Epithelial cell of esophagus (primary cell): ENCODE measurements at regions not wholly inside any gene's neighbourhood (a gene's known extent, or its start where the extent isn't known, plus 50 kb on each side); places are given as distances from the start of the nearest gene placed in this dataset.

Source experiments
- DNase-seq: peaks from one replicate; pipeline ENCODE4 v3.0.0; 2010; ENCODE audit warnings: low read depth
- H3K4me3 ChIP-seq: 2 replicates; pipeline ENCODE4 v1.5.1; 2011; ENCODE audit warnings: mild to moderate bottlenecking, low read length, control low read depth
- TF ChIP-seq, protein P1 (sequence below): IDR thresholded peaks from 2 replicates; pipeline ENCODE4 v1.5.1; 2011; ENCODE audit warnings: low read depth, mild to moderate bottlenecking, low read length, control low read depth, inconsistent platforms; ENCODE audit not compliant: insufficient read depth; ENCODE audit errors: missing control alignments

DNA sequence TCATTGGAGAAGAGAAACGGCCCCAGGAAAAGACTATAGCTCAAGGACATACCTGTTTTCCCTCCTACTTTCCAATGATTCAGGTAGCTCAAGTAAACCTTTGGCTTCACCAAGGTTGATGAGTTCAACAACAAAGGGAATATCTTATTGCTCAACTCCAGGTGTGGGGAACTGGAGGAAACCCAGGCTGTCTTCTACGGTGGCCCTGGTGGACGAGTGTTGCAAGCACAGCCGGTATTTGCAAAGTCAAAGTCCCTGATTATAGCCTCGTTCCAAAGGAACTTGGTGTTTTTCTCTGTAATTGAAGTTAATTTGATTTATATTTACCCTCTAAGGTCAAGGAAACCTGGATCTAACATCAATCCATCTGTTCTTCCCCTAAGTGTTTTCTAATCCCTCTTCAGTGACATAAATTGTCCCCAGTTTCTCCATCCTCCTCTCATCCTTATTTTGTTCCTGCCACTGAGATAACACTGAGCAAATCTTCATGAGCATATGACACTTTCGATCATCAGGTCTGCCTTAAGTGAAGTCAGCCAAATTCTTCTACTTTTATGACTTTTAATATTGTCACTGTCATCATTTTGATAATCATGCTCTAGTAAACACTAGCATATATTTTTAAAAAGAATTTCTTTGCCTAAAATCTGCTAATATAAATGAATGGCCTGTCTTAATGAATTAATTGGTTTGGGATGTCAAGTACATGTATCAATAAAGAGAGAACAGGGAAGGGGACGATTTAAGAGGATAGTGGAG lies 174.6 kb upstream of the TBX3 start:
- peak; percentile 4 for DNase-seq
- H3K4me3 ChIP-seq = no peak overlapping the region
- TF ChIP-seq, protein P1, sequence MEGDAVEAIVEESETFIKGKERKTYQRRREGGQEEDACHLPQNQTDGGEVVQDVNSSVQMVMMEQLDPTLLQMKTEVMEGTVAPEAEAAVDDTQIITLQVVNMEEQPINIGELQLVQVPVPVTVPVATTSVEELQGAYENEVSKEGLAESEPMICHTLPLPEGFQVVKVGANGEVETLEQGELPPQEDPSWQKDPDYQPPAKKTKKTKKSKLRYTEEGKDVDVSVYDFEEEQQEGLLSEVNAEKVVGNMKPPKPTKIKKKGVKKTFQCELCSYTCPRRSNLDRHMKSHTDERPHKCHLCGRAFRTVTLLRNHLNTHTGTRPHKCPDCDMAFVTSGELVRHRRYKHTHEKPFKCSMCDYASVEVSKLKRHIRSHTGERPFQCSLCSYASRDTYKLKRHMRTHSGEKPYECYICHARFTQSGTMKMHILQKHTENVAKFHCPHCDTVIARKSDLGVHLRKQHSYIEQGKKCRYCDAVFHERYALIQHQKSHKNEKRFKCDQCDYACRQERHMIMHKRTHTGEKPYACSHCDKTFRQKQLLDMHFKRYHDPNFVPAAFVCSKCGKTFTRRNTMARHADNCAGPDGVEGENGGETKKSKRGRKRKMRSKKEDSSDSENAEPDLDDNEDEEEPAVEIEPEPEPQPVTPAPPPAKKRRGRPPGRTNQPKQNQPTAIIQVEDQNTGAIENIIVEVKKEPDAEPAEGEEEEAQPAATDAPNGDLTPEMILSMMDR = peak; percentile 11

DNA sequence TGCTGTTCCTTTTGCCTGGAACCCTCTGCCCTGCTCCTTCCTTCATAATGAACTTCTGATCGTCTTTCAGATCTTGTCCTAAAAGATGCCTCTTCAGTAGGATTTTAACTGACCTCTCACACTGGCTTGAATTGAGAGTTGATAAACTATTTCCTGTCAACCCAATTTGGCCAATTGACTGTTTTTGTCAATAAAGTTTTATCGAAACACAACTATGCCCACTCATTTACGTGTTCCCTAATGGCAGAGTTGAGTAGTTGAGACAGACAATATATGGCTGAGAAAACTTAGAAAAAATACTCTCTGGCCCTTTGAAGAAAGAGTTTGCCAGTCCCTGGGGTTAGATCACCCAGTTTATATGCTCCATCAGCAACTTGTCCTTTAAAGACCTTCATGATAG lies 171.7 kb upstream of the TBX3 start:
- TF ChIP-seq, protein P1 = no peak
- DNase-seq = no peak
- no peak overlapping the region for H3K4me3 ChIP-seq

DNA sequence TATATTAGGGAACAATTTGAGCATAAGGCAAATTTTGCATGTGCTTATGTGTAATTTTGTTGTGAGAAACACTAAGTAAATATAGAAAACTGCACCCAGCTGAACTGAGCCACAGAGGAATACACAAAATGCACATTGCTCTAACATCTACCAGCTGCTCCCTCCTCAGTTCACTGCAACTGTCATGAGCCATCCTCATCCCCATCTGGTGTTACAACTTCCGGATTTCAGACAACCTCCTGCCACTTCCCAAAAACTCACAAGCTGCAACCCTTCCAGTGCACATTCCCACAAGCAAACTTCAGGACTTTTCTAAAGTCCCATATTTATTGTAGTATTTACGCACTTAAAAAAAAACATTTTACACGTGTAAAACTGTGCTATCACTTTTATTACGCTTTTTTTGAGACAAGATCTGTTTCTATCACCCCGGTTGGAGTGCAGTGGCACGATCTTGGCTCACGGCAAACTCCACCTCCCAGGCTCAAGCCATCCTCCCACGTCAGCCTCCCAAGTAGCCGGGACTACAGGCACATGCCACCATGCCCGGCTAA lies 169.1 kb upstream of the TBX3 start:
- H3K4me3 ChIP-seq = no peak overlapping the region
- TF ChIP-seq, protein P1 = no peak
- DNase-seq = no peak

DNA sequence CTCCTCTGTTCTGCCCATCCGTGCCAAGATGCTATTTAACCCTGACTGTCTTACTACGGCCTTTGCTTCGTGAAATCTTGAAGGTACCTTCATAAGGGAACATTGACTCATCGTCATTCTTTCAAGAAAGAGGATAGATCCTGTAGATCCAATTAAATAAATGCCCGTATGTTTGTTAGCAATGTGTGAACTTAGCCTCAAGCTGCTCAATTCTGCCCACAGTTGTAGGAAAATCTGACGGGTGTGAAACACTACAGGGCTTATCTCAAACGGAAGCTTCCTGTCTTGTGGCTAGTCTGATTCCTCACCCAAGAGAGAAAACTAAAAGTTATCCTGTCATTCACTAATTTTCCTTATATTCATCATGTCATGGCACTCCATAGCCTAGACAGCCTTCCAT lies 168.0 kb upstream of the TBX3 start:
- TF ChIP-seq, protein P1 = no peak
- no peak for DNase-seq
- no peak overlapping the region for H3K4me3 ChIP-seq

DNA sequence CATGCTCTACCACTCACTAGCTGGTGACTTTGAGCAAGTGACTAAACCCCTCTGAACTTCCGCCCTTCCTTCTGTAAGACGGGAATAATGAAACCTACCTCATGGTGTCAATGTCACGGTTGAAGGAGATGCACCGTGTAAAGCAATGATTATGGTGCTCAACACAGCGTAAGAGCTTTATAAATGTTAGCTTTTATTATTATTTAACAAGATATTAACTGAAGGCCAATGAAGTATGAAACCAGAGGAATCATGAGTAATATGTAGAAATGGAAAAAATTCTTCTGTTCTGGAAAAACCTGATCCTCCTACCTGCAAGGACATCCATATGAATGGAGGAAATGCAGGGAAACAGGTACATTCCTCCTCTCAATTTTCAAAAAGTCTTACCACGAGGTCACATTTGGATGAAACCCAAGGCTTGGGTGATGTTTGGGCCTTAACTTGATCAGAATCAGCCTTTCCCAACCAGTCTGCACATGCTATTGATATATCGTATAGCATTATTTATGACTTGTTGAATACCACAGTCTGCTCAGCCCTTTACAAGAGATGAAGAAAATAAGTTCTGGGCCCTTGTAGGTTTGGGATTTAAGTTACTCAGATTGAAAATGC lies 166.8 kb upstream of the TBX3 start:
- H3K4me3 ChIP-seq = no peak overlapping the region
- TF ChIP-seq, protein P1 = no peak
- no peak for DNase-seq

DNA sequence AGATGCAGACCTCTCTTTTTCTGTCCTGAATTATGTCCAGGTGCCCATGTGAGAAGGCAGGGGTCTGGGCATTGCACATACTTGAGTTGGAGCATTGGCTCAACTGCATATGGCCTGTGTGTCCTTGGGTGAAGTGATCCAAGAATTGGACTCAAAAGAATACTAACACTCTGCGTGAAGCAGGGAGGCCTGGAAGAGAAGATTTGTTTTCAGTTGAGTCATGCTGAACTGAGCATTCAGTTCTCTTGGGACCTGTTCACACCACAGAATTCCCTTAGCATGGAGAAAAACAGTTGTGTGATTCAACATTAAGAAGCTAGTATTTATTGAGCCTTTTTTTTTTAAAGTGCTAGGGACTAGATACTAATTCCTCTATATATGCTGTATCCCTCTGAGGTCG lies 164.7 kb upstream of the TBX3 start:
- DNase-seq = no peak
- H3K4me3 ChIP-seq = no peak overlapping the region
- TF ChIP-seq, protein P1 = no peak
